Epidermal melanocyte (primary cell): ENCODE measurements at regions not wholly inside any gene's neighbourhood (a gene's known extent, or its start where the extent isn't known, plus 50 kb on each side); places are given as distances from the start of the nearest gene placed in this dataset.
"Not testable (repeated sequence)": the region's sequence is repeated elsewhere in the genome, so short reads cannot be mapped to it uniquely, and the experiment has no call there.

Experiments used
- DNase-seq: peaks from one replicate; pipeline ENCODE4 v3.0.0; 2011; ENCODE audit warnings: low spot score; ENCODE audit not compliant: insufficient read length

- no peak for DNase-seq
These were observed 140.8 kb downstream of the HMHB1 start for GRCh38 chr5:143952809-143953208.

- no peak for DNase-seq
These were observed 141.9 kb downstream of the HMHB1 start for GRCh38 chr5:143953851-143954250.

- no peak for DNase-seq
These were observed 143.2 kb downstream of the HMHB1 start for GRCh38 chr5:143955141-143955540.

GRCh38 chr5:143957455-143957854, 145.5 kb downstream of the HMHB1 start:
- DNase-seq = no peak

GRCh38 chr5:143962201-143962600, 150.2 kb downstream of the HMHB1 start:
- DNase-seq = no peak

- DNase-seq = no peak
These were observed 153.0 kb downstream of the HMHB1 start for GRCh38 chr5:143964919-143965318.

GRCh38 chr5:143966280-143966679, 154.3 kb downstream of the HMHB1 start:
- DNase-seq = no peak

GRCh38 chr5:143968071-143968878, 156.3 kb downstream of the HMHB1 start:
- no peak for DNase-seq

- DNase-seq = no peak
These were observed 158.2 kb downstream of the HMHB1 start for GRCh38 chr5:143970159-143970558.

GRCh38 chr5:143972068-143972467, 160.1 kb downstream of the HMHB1 start:
- DNase-seq = no peak

GRCh38 chr5:143976055-143976454, 164.1 kb downstream of the HMHB1 start:
- DNase-seq = no peak

GRCh38 chr5:143977891-143978461, 166.0 kb downstream of the HMHB1 start:
- DNase-seq = no peak

GRCh38 chr5:143979044-143979690, 167.2 kb downstream of the HMHB1 start:
- DNase-seq = no peak

GRCh38 chr5:143980506-143980905, 168.5 kb downstream of the HMHB1 start:
- no peak for DNase-seq

GRCh38 chr5:143982957-143983356, 171.0 kb downstream of the HMHB1 start:
- DNase-seq = not testable (repeated sequence)

- no peak for DNase-seq
These were observed 174.0 kb downstream of the HMHB1 start for GRCh38 chr5:143985832-143986515.

- no peak for DNase-seq
These were observed 174.7 kb downstream of the HMHB1 start for GRCh38 chr5:143986516-143987212.

- no peak for DNase-seq
These were observed 175.3 kb downstream of the HMHB1 start for GRCh38 chr5:143987264-143987663.

GRCh38 chr5:143987751-143988560, 176.0 kb downstream of the HMHB1 start:
- no peak for DNase-seq

- no peak for DNase-seq
These were observed 178.0 kb downstream of the YIPF5 start for GRCh38 chr5:143992496-143992895.

GRCh38 chr5:144002876-144003275, 167.6 kb downstream of the YIPF5 start:
- no peak for DNase-seq
